ENCODE measurements at regions not wholly inside any gene's neighbourhood (a gene's known extent, or its start where the extent isn't known, plus 50 kb on each side); places are given as distances from the start of the nearest gene placed in this dataset.

DNA sequence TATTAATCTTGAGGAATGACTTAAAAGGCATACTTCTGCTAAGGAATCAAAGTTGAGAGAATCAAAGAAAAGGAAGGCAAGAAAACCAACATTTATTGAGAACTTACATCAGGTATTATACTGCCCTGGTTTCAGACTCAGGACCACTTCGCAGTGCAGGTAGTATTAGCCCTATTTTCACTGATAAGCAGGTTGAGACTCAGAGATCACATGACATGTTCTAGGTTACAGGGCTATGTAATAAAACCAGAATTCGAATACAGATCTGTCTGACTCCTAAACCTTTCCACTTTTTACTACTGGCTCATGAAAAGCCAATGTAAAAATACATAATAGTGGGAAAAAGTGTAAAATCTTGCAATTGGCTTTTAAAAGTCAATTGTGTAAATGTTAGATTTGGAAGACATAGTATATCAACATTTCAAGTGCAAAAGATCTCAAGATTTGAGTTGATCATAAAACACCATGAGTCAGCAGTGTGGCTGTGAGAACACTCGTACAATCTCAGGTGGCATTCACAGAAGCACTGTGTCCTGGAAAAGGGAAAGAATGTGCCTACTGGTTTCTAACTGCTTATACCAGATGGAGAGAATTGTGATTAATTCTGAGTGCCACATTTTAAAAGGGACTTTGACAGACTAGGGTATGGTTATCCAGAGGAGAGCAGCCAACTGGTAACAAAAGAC, 195.8 kb upstream of the MKLN1 start:
- Histone ChIP-seq H3K9me3 (ENCODE audit: insufficient read depth, low read length, severe bottlenecking) (no peaks in the 10 kb centered on the region), H3K27ac (ENCODE audit: low read length) (no peak overlapping the region), H3K4me3 (ENCODE audit: low read depth in 1 of 2, low read length in 2 of 2) (no peak overlapping the region), H3K9ac (ENCODE audit: low read depth, low read length) (no peak overlapping the region), H4K20me1 (ENCODE audit: insufficient read depth, low read length) (no peaks in the 10 kb centered on the region), H3K4me1 (ENCODE audit: insufficient read depth, low read length) (no peaks in the 10 kb centered on the region), H3K27me3 (ENCODE audit: insufficient read depth, low read length, poor library complexity) (no peaks in the 10 kb centered on the region), H3K36me3 (ENCODE audit: insufficient read depth, low read length) (no peaks in the 10 kb centered on the region), H3K4me2 (ENCODE audit: insufficient read depth, low read length) (no peak overlapping the region), H2AFZ (ENCODE audit: low read depth, low read length) (no peak overlapping the region), H3K79me2 (ENCODE audit: insufficient read depth, low read length) (no peaks in the 10 kb centered on the region)
- no peak for ATAC-seq (ENCODE audit: insufficient read depth, low read depth)
- TF ChIP-seq, protein P1, sequence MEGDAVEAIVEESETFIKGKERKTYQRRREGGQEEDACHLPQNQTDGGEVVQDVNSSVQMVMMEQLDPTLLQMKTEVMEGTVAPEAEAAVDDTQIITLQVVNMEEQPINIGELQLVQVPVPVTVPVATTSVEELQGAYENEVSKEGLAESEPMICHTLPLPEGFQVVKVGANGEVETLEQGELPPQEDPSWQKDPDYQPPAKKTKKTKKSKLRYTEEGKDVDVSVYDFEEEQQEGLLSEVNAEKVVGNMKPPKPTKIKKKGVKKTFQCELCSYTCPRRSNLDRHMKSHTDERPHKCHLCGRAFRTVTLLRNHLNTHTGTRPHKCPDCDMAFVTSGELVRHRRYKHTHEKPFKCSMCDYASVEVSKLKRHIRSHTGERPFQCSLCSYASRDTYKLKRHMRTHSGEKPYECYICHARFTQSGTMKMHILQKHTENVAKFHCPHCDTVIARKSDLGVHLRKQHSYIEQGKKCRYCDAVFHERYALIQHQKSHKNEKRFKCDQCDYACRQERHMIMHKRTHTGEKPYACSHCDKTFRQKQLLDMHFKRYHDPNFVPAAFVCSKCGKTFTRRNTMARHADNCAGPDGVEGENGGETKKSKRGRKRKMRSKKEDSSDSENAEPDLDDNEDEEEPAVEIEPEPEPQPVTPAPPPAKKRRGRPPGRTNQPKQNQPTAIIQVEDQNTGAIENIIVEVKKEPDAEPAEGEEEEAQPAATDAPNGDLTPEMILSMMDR (IDR thresholded peaks at IDR 0.05; ENCODE audit: borderline replicate concordance, extremely low read depth, low read length, poor library complexity, severe bottlenecking): no peak
- no peak for TF ChIP-seq EZH2 (IDR thresholded peaks at IDR 0.05; ENCODE audit: borderline replicate concordance, low read depth, low read length, severe bottlenecking)
- no peak for DNase-seq

DNA sequence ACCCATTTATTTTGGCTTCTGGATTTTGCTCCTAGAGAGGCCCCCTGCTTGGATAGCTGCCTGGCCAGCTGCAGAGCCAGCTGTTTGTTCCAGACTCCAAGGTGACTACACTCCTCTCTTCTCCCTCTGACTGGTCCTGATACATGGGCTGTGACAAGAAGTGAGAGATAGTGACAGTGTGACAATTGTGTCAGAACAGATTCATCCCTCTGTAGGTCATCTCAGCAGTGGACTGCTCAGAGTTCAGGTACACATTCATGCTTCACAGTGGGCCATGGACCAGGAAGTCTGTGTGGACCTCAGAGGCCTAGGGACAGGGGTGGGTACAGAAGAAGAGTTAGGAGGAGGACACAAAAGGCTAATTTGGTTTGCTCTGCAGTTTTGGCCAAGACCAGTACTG, 188.2 kb upstream of the MKLN1 start:
- no peaks in the 10 kb centered on the region for H3K4me1 ChIP-seq (ENCODE audit: insufficient read depth, low read length)
- H3K9ac ChIP-seq (ENCODE audit: low read depth, low read length): no peak overlapping the region
- TF ChIP-seq, protein P1 (IDR thresholded peaks at IDR 0.05; ENCODE audit: borderline replicate concordance, extremely low read depth, low read length, poor library complexity, severe bottlenecking): no peak
- TF ChIP-seq EZH2 (IDR thresholded peaks at IDR 0.05; ENCODE audit: borderline replicate concordance, low read depth, low read length, severe bottlenecking): no peak
- no peaks in the 10 kb centered on the region for H3K27me3 ChIP-seq (ENCODE audit: insufficient read depth, low read length, poor library complexity)
- no peaks in the 10 kb centered on the region for H3K9me3 ChIP-seq (ENCODE audit: insufficient read depth, low read length, severe bottlenecking)
- DNase-seq (no peak), ATAC-seq (ENCODE audit: insufficient read depth, low read depth) (no peak)
- no peak overlapping the region for H3K4me3 ChIP-seq (ENCODE audit: low read depth in 1 of 2, low read length in 2 of 2)
- H3K4me2 ChIP-seq (ENCODE audit: insufficient read depth, low read length): no peak overlapping the region
- H2AFZ ChIP-seq (ENCODE audit: low read depth, low read length): no peak overlapping the region
- no peak overlapping the region for H3K27ac ChIP-seq (ENCODE audit: low read length)
- no peaks in the 10 kb centered on the region for H4K20me1 ChIP-seq (ENCODE audit: insufficient read depth, low read length)
- H3K79me2 ChIP-seq (ENCODE audit: insufficient read depth, low read length): no peaks in the 10 kb centered on the region
- H3K36me3 ChIP-seq (ENCODE audit: insufficient read depth, low read length): no peaks in the 10 kb centered on the region

DNA sequence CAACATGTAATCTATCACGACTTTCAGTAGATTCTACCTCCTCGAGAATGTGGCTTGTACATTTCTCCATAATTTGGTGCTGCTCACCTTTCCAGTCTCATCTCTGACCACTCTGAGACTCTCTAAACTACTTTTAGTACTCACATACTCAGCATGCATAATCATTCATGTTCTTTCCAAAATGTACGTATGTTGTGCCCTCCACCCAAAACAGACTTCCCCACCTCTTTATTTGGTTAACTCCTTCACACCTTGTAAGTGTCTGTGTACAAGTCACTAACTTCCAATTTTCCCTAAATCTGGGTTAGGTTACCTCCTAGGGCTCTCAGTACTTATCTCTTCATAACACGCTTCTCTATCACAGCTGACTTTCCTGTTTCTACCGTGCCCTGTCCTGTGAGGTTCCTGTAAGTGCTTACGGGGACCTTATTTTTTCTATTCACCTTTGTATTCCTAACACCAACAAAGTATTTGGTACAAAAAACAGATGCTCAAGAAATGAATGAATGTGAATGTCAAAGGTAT, 186.2 kb upstream of the MKLN1 start:
- Histone ChIP-seq H4K20me1 (ENCODE audit: insufficient read depth, low read length) (no peaks in the 10 kb centered on the region), H3K79me2 (ENCODE audit: insufficient read depth, low read length) (no peaks in the 10 kb centered on the region), H3K27me3 (ENCODE audit: insufficient read depth, low read length, poor library complexity) (no peaks in the 10 kb centered on the region), H3K4me3 (ENCODE audit: low read depth in 1 of 2, low read length in 2 of 2) (no peak overlapping the region), H3K36me3 (ENCODE audit: insufficient read depth, low read length) (no peaks in the 10 kb centered on the region), H3K27ac (ENCODE audit: low read length) (no peak overlapping the region), H3K9ac (ENCODE audit: low read depth, low read length) (no peak overlapping the region), H3K4me1 (ENCODE audit: insufficient read depth, low read length) (no peaks in the 10 kb centered on the region), H2AFZ (ENCODE audit: low read depth, low read length) (no peak overlapping the region), H3K4me2 (ENCODE audit: insufficient read depth, low read length) (no peak overlapping the region), H3K9me3 (ENCODE audit: insufficient read depth, low read length, severe bottlenecking) (no peaks in the 10 kb centered on the region)
- TF ChIP-seq, protein P1 (IDR thresholded peaks at IDR 0.05; ENCODE audit: borderline replicate concordance, extremely low read depth, low read length, poor library complexity, severe bottlenecking): no peak
- TF ChIP-seq EZH2 (IDR thresholded peaks at IDR 0.05; ENCODE audit: borderline replicate concordance, low read depth, low read length, severe bottlenecking): no peak
- no peak for ATAC-seq (ENCODE audit: insufficient read depth, low read depth)
- DNase-seq: no peak
